GM19023 (cell line): ENCODE measurements at regions not wholly inside any gene's neighbourhood (a gene's known extent, or its start where the extent isn't known, plus 50 kb on each side); places are given as distances from the start of the nearest gene placed in this dataset.

ENCODE experiments used
- ATAC-seq: cut with Tn5 transposase; IDR thresholded peaks from one replicate; pipeline ENCODE4 v1.9.1; 2021; ENCODE audit warnings: mild to moderate bottlenecking, moderate library complexity; ENCODE audit not compliant: unreplicated experiment

GRCh38 chr2:180664507-180664906, 315.9 kb upstream of the UBE2E3 start:
- ATAC-seq, result no peak

DNA sequence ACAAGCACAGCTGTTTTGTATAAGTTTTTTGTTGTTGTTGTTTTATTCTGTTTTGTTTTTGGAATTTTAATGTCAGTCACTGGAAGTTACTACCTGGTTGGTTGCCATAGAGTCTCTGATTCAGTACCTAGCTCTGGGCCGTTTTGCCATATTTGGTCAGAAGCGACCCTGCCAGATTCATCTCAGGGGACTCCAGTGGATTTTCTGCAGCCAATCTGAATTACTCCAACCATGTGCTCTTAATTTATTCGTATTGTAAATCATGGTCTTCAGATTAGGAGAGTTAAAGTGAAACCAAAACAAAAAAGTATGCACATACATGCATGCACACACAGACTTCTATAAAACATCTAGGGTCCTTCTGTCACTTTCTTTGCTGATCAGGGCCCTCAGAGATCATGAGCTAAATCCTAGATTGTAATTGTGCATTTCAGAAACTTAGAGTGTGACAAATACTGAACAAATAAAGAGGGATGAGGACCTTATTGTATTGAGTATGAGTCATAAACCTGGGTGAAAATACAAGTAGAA, 317.4 kb upstream of the UBE2E3 start:
- no peak for ATAC-seq

GRCh38 chr2:180662521-180662920, 317.9 kb upstream of the UBE2E3 start:
- no peak for ATAC-seq

GRCh38 chr2:180661686-180662030, 318.7 kb upstream of the UBE2E3 start:
- ATAC-seq, result no peak

DNA sequence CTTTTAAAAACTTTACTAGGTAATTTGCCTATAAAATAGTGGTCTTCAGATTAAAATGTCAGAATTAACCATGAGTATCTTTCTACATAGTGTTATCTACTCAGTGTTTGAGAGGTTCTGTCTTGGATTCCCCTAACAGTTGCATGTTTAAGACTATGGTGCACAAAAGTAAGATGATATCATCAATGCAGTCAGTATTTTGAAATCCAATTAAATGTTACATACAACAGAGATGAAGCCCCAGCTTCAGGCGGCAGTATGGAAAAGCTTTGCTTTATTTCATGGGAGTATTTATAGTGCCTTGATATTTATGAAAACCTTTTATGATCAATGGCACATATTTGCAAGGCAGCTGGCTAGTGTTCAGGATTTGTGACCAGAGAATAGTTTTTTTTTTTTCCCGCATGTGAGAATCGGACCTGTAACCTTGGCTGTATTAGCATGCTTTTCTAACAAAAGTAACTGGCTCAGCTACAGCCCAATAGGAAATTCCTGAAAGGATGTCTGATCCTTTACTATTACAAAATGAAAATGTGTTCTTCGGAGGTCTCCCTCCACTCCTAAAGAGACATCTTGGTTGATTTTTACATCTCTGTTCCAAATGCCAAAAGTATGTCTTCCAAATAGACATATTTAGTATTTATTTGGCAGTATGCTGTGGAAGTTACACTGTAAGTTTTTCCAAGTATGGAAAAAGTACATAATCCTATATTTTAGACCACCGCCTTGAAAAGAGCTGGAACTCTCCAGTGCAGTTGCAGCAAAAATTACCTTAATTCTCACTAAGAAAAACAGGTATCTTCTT, 319.3 kb upstream of the UBE2E3 start:
- no peak for ATAC-seq

- no peak for ATAC-seq
Observed at GRCh38 chr2:180660207-180660606, 320.2 kb upstream of the UBE2E3 start.

DNA sequence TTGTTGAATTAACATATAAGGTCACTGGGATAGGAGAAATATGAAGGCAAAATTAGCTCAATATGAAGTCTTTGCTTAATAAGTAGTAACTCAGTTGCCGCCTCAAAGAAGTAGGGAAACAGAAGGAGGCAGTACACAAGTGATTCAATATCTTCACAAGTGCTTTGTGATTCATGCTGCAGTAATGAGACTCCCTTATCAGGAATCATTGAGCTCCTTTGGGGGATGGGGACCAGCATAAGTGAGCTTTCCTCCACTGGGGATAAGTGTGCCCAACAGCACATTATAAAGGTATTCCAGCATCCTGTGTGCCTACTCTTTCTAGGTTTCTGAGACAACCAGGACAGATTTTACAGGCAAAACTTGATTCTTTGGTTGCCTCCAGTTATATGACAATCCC, 323.4 kb upstream of the UBE2E3 start:
- ATAC-seq, result no peak

DNA sequence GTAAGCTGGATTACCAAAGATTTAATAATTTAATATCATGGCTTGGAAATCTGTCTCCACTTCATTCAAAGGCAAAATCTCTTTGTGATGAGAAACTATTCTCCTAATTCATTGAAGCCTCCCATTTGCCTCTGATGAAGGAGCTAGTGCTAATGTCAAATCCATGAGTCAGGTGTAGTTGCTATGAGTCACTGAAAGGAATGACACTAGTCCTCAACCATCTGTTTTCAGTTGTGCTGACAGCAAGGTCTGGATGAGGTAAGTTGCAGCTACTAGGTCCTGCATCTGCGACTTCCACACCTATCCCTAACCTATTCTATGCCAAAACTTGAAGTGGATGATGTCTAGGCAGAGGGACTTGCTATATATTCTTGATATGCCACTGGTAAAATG, 324.0 kb upstream of the UBE2E3 start:
- ATAC-seq, result no peak

DNA sequence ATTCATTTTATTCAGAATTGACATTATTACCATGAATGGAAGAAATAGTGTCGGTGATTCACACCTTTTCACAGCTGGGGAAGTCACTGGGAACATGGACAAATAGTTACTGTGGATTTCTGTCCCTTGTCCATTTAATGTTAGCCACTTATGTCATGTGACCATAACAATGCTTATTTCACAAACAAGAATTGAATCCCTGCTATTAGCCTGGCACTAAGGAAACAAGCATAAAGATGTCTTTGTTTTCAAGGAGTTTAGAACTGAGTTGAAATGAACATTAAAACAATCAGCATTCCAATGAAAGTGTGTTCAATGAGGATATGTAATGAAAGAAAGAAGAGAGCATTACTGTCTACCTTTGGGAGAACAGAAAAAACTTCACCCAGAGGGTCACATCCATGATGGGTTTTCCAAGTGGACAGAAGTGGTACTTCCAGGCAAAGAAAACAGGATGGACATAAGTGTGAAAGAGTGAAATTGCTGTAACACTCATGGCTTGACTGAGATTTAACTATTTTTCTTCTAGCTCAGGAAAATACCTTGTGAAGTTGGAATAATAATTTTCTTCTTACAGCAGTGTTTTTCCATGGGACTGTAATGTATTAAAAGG, 324.5 kb upstream of the UBE2E3 start:
- ATAC-seq, result no peak

DNA sequence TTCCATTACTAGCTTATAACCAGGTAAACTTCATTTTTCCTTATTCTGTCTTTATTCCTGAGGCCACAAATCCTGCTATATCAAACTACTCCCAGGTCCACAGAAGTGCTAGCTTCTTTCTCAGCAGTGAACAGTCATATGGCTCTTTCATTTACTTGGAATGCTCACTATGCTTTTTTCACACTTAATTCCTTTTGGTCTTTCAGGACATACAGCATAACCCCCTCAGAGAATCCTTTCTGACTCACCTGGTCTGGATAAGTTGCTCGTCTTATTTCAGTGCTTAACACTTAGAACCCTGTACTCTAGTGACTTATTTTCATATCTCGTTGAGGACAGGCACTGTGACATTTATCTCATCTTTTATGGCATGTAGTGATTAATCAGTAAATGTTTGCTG, 325.0 kb upstream of the UBE2E3 start:
- no peak for ATAC-seq

- ATAC-seq, result no peak
Observed at GRCh38 chr2:180653481-180653880, 326.9 kb upstream of the UBE2E3 start.

DNA sequence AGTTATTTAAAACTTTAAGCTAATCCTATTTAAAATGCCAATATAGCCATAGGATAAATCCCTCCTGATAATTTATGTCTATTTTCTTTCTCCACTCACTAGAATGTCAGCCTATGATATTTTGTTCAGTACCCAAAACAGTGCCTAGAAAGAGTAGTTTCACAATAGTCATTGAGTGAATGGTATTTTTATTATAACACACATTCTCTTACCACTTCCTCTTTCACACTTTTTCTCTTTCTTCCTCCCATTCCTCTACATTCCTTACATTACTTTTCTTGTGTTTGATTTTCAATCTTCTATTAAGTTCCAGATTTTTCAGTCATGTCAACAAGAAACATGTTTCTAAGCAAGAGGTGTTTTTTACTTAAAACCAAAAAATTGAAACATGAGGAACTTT, 327.6 kb upstream of the UBE2E3 start:
- no peak for ATAC-seq

DNA sequence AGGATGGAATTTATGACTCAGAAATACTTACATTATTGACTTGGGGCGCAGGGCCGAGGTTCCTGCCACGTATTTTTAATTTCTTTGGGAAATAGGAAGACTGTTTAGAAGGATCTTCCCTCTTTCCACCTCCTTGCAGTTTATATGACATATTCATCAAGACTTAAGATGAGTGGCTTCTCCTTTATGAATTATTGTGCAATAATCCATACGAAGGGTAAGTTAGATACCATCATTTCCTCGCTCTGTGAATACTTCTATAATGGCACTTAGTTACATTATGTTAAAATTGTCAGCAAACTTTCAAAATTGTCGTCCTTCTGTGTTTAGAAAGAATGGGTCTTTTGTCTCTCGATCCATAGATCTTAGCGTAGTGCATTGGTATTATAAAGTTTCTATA, 328.8 kb upstream of the UBE2E3 start:
- no peak for ATAC-seq

- ATAC-seq, result no peak
Observed at GRCh38 chr2:180647621-180648020, 332.8 kb upstream of the UBE2E3 start.

DNA sequence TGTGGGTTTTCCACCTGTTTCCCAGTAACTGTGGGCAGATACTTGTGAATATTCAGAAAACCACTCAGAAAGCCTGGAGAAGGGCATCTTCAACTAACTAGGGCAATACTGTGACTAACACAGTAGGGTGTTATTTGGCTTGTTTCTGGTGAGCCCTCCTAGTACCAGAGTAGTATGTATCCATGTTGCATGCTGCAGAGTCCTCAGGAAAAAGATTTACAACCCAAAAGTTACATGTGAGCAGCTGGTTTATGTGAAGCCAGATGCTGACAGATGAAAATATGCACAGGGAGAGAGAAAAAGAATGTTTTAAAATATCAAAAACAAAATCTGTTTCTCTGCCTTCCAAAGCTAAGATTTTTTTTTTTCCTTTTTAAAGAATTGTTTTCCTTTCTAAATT, 333.2 kb upstream of the UBE2E3 start:
- no peak for ATAC-seq

GRCh38 chr2:180646756-180647155, 333.6 kb upstream of the UBE2E3 start:
- ATAC-seq, result no peak

DNA sequence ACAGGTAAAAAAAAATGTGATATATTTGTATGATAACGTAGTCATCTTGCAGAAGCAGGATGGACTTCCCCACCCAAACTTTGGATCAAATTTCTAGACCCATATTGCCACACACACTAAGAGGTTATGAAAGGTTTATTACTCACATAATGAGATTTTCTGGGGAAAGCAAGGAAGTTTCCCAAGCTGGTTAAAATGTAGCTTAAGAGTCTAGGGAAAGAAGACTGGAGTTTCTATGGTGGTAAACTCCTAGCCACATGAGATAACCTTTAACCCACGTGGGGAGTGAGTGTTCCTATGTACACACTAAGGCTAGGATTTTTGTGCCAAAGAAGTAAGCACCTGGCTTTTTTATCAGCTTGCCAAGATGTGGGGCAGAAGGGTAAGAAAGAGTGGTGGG, 335.7 kb upstream of the UBE2E3 start:
- ATAC-seq, result no peak

DNA sequence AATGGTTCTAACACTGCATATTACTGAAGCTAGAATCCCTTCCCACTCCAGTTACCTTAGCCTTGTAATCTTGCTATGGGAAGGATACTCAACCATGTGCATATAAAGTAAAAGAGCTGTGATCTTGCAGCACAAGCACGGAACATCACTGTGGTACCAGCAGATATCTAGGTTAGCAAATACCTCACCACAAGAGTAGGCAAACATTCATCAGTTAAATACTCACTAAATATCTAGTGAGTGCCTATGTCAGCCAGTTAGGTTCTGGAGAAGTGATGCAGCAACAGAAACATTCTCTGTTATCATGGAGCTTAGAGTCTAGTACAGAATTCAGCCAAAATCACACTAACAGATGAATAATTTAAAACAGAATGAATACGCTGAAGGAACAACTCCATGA, 349.6 kb upstream of the UBE2E3 start:
- ATAC-seq, result no peak

GRCh38 chr2:180625006-180625844, 355.2 kb upstream of the UBE2E3 start:
- ATAC-seq, result no peak

DNA sequence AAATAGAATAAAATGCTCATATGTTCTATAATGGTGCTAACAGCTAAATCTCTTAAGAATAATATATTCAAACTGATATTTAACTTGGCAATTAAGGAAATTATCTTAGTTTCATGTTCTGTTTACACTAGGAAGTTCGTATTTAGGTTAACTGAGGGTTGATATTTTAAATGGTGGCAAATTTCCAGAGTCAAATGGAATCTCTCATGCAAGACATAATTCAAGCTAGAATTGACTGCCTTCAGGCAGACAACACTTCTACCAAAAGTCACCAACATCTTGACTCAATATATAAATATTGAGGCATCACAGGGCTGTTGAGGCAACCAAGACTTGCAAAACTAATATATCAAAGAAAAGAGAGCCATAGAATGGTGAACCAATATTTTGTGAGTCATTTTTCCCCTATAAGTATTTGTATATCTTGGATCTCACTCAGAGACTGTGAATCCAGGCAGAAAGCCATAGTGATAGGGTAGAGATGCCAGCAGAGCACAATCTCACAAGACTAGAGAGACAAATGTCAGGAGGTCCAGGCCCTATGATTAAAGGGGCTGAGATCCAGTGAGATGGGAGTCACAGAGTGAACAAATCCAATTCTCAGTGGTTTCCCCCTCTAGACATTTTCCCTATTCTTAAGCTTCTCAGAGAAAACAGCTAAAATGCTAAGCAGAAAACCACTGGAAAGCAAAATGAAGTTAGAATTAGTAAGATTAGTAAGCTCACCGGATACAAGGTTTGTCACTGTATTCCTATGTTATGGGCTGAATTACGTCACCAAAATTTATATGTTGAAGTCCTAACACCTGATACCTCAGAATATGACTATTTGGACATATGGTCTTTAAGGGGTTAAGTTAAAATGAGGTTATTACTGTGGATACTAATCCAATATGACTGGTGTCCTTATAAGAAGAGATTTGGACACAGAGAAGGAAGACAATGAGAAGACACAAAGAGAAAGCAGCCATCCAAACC, 358.2 kb upstream of the UBE2E3 start:
- no peak for ATAC-seq

GRCh38 chr2:180621366-180621765, 359.0 kb upstream of the UBE2E3 start:
- no peak for ATAC-seq
